HG02973 (cell line): ENCODE measurements at regions not wholly inside any gene's neighbourhood (a gene's known extent, or its start where the extent isn't known, plus 50 kb on each side); places are given as distances from the start of the nearest gene placed in this dataset.

Source experiments
- ATAC-seq: cut with Tn5 transposase; IDR thresholded peaks from one replicate; pipeline ENCODE4 v1.9.1; 2021; ENCODE audit warnings: moderate library complexity; ENCODE audit not compliant: unreplicated experiment

DNA sequence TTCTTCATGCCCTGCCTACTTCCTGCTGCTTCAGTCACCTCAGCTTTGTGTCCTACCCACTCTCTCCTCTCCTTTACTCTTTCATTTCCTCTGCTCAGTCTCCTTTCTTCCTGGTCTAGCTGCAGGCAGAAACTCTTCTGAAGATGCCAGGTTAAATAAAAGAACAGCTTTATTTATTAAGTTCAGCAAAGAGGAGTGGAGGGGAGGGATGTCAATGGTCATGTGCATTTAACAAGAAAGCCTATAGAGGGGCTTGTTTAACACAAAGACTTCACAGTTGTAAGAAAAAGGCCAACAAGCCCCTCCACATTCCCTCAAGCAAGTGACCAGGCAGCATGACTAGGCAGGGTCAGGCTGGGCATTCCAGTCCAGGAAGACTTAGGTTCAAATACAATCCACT, 609.2 kb downstream of the INSC start:
- no peak for ATAC-seq

GRCh38 chr11:15724601-15725000, 609.9 kb downstream of the INSC start:
- no peak for ATAC-seq

DNA sequence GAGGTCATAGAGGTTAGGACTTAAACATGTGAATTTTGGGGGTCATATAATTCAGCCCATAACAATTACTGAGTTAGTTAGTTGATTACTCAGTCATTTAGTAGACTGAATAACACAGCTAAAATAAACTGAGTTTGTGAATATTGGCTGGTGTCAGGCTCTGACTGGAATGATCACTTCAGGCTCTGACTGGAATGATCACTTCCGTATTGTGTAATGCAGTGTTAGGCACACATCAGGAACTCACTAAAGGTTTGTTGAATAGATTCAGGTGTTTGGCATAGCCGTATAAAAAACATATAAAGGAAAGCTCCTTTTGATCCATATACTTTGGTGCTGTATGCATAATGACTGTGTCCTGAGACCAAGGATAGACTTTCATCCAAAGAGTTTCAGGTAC, 610.5 kb downstream of the INSC start:
- no peak for ATAC-seq

DNA sequence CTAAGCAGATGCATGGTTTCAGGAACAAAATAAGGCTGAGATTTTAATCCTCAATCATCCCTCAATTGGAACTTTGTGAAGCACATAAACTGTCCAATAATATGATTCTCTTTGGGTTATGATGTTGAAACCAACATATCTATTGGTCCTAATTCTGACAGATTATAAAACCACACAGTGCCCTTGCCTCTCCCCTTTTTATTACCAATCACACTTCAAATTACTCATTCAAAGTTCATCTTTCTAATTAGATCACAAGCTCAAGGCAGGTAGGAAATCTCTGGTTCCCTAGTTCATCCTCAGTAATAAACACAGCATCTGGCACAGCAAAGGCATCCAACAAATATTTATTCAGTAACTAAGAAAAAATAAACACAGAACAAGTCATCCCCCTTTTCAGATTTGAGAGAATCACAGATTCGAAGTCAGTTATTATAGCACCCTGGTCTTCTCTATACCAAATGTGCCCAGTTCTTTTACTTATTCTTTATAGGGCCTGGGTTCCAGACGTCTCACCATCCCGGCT, 611.6 kb downstream of the INSC start:
- no peak for ATAC-seq

- no peak for ATAC-seq
These were observed 612.3 kb downstream of the INSC start for GRCh38 chr11:15726893-15727519.

DNA sequence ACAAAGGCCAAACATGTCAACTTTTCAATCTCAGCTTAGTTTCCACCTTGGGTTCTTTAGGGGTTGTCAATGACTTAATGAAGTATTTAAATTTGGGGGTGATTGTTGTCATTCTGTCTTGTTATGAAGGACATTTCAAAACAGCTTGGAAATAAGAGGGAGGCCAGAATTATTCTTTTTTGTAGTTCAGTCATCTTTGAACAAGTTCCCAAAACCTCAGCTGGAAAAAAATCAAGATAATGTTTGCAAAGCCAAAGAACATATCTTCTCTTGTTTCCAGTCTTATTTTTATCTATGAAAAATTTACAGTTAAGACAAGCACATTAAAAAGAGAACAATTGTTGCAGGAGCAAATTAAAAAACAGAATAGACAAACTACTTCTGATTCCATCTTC, 612.8 kb downstream of the INSC start:
- no peak for ATAC-seq

GRCh38 chr11:15728207-15728606, 613.5 kb downstream of the INSC start:
- no peak for ATAC-seq

- ATAC-seq = no peak
These were observed 615.7 kb downstream of the INSC start for GRCh38 chr11:15730263-15730994.

DNA sequence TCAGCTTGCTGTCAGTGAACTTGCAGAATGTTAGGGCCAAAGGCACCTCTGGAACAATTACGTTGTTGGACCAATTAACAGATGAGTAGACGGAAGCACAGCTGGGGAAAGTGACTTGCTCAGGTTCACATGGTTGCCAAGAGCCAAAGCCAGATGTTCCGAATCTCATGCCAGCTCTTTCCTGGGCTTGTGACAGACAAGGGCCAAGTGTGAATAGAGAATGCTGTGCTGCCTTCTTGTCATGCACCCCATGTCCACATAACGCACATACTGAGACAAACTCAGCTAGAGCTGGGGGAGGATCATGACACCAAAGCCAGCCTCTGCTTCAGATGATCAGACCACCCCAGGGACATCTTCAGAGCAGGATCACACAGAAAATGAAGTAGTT, 616.3 kb downstream of the INSC start:
- ATAC-seq = no peak

DNA sequence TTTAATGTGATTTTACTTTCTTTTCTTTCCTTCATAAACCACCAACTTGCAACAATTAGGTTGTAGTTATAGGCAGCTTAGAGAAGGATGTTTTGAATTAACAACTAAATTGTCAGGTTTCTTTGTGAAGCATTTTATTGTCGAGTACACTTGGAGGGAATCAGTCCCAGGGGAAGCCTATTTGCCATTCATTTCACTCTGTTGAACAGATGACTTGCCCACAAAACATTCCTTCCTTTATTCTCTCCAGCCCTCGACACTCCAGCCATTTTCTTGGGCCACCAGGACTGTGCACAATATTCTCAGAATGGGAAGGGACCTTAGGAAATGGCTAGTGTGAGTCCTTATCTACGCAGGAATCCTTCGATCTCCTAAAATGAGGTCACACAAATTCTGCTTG, 620.6 kb downstream of the SOX6 start:
- no peak for ATAC-seq

- ATAC-seq = no peak
These were observed 619.0 kb downstream of the SOX6 start for GRCh38 chr11:15737320-15737719.

GRCh38 chr11:15738931-15739330, 617.4 kb downstream of the SOX6 start:
- ATAC-seq = no peak

DNA sequence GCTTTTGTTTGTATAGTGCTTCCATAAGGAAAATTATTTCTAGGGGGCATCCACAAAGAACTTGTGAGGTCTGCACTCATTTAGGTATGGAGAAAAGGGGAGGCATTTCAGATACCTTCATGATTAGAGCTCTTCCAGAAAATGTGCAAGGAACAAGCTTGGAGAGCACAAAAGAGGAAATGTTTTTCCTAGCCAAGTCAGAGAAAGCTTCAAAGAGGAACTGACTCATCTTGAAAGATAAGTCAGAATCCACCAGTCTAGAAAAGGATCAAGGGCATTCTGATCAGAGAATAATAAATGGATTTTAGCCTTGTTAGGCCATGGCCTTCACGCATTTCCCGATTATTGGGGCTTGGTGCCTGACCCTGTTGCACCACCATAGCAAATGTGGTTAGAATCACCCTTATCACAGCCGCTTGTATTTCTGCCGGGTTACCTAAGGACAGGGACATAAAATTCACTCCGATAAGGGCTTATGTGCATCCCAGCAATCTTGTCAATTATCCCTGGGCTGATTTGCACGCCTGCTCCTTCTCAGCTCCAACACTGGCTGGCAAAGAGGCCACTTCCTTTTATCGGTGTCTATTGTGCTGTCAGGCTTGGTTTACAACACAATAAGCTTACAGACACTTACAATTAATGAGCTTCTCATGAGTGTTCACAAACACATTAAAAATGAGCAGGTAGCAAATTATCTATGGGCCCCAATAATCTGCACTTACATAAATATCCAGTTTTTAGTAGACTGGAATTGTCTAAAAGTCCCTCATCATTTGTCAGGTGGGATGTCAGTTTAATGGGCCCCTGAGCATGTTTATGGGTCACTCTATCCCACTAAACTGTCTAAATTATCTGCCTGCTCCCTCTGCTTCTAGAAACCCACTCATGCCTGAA, 613.5 kb downstream of the SOX6 start:
- no peak for ATAC-seq

- no peak for ATAC-seq
These were observed 611.7 kb downstream of the SOX6 start for GRCh38 chr11:15744693-15745092.

DNA sequence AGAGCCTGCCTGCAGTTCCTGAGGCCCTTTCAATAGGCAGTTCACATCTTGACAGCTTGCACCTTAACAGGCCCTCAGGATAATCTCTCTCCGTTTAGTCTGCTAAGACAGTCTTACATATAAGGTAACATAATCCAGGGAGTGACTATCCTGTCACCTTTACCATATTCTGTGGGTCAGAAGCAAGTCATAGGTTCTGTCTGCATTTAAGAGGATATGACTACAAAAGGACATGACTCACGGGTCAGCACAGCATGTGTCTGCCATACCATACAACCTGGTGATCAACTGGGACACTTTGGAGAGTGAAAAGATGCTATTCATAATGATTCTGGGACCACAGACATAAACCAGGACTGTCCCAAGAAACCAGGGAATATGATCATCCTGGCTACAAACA, 611.1 kb downstream of the SOX6 start:
- ATAC-seq = no peak

DNA sequence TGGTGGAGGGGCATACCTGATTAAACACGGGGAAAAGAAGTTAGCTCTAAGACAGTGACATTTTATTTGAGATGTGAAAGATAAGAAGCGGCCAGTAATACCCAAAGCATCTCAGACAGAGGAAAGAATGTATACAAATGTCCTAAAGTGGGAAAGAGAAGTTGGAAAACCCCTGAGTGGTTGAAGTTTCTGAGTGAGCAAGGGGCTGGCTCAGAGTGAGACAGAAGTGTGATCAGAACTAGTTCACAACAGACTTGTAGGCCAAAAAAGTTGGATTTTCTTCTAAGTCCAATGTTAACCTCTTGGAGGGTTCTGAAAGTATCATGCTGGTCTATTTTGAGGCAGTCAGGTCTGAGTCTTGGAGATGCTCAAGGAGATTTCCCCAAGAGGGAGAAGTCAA, 608.7 kb downstream of the SOX6 start:
- no peak for ATAC-seq

- ATAC-seq = no peak
These were observed 608.2 kb downstream of the SOX6 start for GRCh38 chr11:15748132-15748531.

GRCh38 chr11:15748741-15749140, 607.6 kb downstream of the SOX6 start:
- no peak for ATAC-seq

GRCh38 chr11:15750535-15751308, 605.6 kb downstream of the SOX6 start:
- ATAC-seq = no peak

- ATAC-seq = no peak
These were observed 602.1 kb downstream of the SOX6 start for GRCh38 chr11:15754221-15754620.
